Neural cell (in vitro differentiated cells): ENCODE measurements at regions not wholly inside any gene's neighbourhood (a gene's known extent, or its start where the extent isn't known, plus 50 kb on each side); places are given as distances from the start of the nearest gene placed in this dataset.

ENCODE experiments used
- CTCF ChIP-seq: fragments of 450-650 bp; IDR thresholded peaks from 2 replicates; pipeline ENCODE4 v1.5.1; 2014; ENCODE audit warnings: antibody characterized with exemption, mild to moderate bottlenecking, moderate library complexity; ENCODE audit not compliant: poor library complexity, severe bottlenecking
- EP300 ChIP-seq: fragments of 450-650 bp; conservative IDR thresholded peaks from 2 replicates; pipeline ENCODE4 v1.6.1; 2014; ENCODE audit warnings: antibody characterized with exemption, mild to moderate bottlenecking, moderate library complexity; ENCODE audit not compliant: poor library complexity, severe bottlenecking
- MXI1 ChIP-seq: fragments of 450-650 bp; conservative IDR thresholded peaks from 2 replicates; pipeline ENCODE4 v1.6.1; 2014; ENCODE audit warnings: antibody characterized with exemption, mild to moderate bottlenecking; ENCODE audit not compliant: poor library complexity, severe bottlenecking
- POLR2AphosphoS5 ChIP-seq: IDR thresholded peaks from 2 replicates; pipeline ENCODE4 v1.6.1; 2012
- REST ChIP-seq: IDR thresholded peaks from 2 replicates; pipeline ENCODE4 v1.6.1; 2012; ENCODE audit warnings: borderline replicate concordance

GRCh38 chr15:72915843-72916242 is 132.3 kb upstream of the ADPGK start:
- no peak for TF ChIP-seq EP300
- TF ChIP-seq REST, result no peak
- no peak for TF ChIP-seq CTCF
- no peak for TF ChIP-seq MXI1
- no peak for TF ChIP-seq POLR2AphosphoS5
